Activated naive CD4-positive, alpha-beta T cell treated with anti-CD3 and anti-CD28 coated beads, Interleukin-2, amount 10 ng/mL, durations not matched to agents 7 days and 5 days (primary cell): ENCODE measurements at regions not wholly inside any gene's neighbourhood (a gene's known extent, or its start where the extent isn't known, plus 50 kb on each side); places are given as distances from the start of the nearest gene placed in this dataset.

Experiments
- CTCF ChIA-PET: fragments of 350-600 bp; sonication (Branson Sonifier 250); formaldehyde crosslinking; loops from one replicate; lab custom pipeline; 2021; ENCODE audit warnings: antibody characterized with exemption; lab: Charles Lee
- DNase-seq: peaks from one replicate; pipeline ENCODE4 v3.0.0-alpha.2; 2020
- H3K27ac Mint-ChIP-seq: one replicate; pipeline ENCODE4 v1.8.0; 2021; ENCODE audit warnings: mild to moderate bottlenecking, moderate library complexity, mixed read lengths
- H3K27me3 Mint-ChIP-seq: one replicate; pipeline ENCODE4 v1.8.0; 2021; ENCODE audit warnings: mild to moderate bottlenecking, mixed read lengths
- H3K36me3 Mint-ChIP-seq: one replicate; pipeline ENCODE4 v1.8.0; 2021; ENCODE audit warnings: mixed read lengths
- H3K4me1 Mint-ChIP-seq: one replicate; pipeline ENCODE4 v1.8.0; 2021; ENCODE audit warnings: mixed read lengths
- H3K4me3 Mint-ChIP-seq: one replicate; pipeline ENCODE4 v1.8.0; 2021; ENCODE audit warnings: mild to moderate bottlenecking, moderate library complexity, mixed read lengths
- H3K9me3 Mint-ChIP-seq: one replicate; pipeline ENCODE4 v1.8.0; 2021; ENCODE audit warnings: mixed read lengths

DNA sequence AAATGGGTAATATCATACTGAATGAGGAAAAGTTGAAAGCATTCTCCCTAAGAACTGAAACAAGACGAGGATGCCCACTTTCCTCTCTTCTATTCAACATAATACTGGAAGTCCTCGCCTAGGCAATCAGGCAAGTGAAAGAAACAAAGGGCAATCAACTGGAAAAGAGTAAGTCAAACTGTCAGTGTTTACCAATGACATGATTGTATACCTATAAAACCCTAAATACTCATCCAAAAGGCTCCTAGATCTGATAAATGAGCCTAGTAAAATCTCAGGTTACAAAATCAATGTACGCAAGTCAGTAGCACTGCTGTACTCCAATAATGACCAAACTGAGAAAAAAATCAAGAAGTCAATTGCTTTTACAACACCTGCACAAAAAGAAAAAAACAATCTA is 575.8 kb upstream of the PRMT6 start:
- Mint-ChIP-seq H3K27me3 (no peaks in the 10 kb centered on the region), H3K4me3 (no peak overlapping the region), H3K27ac (no peak overlapping the region), H3K36me3 (no peaks in the 10 kb centered on the region), H3K4me1 (no peaks in the 10 kb centered on the region), H3K9me3 (peaks cover 32% of the 10 kb centered on the region)
- CTCF ChIA-PET, result no interaction called here
- no peak for DNase-seq

DNA sequence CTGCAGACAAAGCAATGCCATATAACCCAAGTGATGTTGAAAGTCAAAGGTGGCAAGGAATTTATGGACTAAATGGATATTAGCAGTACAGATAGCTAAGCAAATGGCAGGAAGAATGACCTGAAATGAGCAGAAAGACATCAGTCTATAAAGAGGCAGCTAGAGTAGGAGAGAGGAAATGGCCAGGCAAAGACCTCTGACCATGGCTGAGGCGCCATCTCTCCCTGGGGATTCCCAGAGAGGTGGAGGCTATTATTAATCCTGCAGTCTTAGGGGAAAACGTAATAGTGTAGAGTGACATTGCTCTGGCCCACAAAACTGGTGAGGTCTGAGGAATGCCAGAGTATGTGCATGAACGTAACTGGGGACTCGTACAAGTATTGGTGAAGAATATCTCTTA is 563.6 kb upstream of the PRMT6 start:
- H3K36me3 Mint-ChIP-seq, result no peaks in the 10 kb centered on the region
- H3K27ac Mint-ChIP-seq, result no peak overlapping the region
- H3K27me3 Mint-ChIP-seq, result no peaks in the 10 kb centered on the region
- H3K4me1 Mint-ChIP-seq, result no peaks in the 10 kb centered on the region
- H3K9me3 Mint-ChIP-seq, result peaks cover 5% of the 10 kb centered on the region
- CTCF ChIA-PET, result no interaction called here
- DNase-seq, result no peak
- no peak overlapping the region for H3K4me3 Mint-ChIP-seq

DNA sequence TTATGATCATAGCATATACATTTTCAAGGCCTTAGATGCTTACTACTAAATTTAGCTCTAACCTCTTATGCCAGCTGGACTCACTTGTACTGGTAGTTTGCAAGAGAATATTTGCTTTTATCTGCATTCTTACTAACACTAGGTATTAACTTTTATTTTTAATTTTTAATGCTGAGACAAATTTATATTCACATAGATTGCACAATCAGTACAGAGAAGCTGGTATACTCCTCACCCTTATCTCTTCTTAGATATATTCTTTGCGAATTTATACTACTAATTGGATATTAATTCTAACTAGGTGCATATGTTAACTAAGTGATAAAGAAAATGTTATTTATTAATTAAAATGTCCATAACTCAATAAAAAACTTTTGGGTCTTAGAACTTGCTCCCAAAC is 561.8 kb upstream of the PRMT6 start:
- Mint-ChIP-seq H3K4me1 (no peaks in the 10 kb centered on the region), H3K27me3 (no peaks in the 10 kb centered on the region), H3K36me3 (no peaks in the 10 kb centered on the region), H3K27ac (no peak overlapping the region), H3K9me3 (peaks cover 1% of the 10 kb centered on the region), H3K4me3 (no peak overlapping the region)
- DNase-seq, result no peak
- CTCF ChIA-PET, result no interaction called here

DNA sequence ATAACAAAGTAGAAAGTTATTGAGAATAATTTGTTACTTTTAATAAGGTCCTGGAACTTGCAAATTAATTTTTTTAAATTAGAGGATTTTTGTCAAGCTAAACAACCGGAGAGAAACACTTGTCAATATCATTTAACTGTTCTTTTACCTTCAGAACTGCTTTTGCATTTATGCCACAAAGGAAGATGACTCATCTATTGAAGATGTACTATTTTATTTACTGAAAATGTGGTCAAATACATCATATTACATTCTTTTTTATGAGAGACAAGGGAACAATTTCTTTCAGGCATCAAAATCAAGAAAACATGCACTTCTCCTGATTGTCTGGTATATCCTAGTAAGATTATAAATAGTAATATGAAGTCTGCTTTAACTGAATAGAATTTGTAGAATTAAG is 558.2 kb upstream of the PRMT6 start:
- no peak overlapping the region for H3K4me3 Mint-ChIP-seq
- peaks cover 5% of the 10 kb centered on the region for H3K9me3 Mint-ChIP-seq
- no peaks in the 10 kb centered on the region for H3K36me3 Mint-ChIP-seq
- CTCF ChIA-PET, result no interaction called here
- no peak for DNase-seq
- H3K27ac Mint-ChIP-seq, result no peak overlapping the region
- H3K4me1 Mint-ChIP-seq, result no peaks in the 10 kb centered on the region
- no peaks in the 10 kb centered on the region for H3K27me3 Mint-ChIP-seq

DNA sequence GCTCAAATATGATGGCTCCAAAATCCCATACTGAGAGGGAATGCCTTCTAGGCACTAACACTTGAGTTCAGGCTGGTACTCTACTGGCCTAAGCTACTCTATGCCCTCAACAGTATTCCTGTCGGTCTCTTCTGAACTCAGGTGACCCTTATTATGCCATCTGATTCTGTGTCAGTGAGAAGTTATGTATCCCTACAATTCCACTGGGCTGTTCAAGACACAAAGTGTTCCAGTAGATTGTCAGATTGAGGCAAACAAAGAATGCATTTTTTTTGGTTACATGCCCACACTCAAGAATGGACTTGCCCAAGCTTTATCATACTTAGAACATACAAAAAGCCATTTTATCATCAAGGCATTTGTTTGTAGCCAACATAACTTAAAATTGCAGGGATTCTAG is 553.8 kb upstream of the PRMT6 start:
- Mint-ChIP-seq H3K27me3 (no peaks in the 10 kb centered on the region), H3K4me1 (no peaks in the 10 kb centered on the region), H3K4me3 (no peak overlapping the region), H3K27ac (no peak overlapping the region), H3K36me3 (no peaks in the 10 kb centered on the region), H3K9me3 (peaks cover 9% of the 10 kb centered on the region)
- DNase-seq, result no peak
- CTCF ChIA-PET, result interaction anchor here (1.8 kb wide), 1 partner anchor 11 kb away, joined by 5 read pairs; no protein-coding TSS in a partner anchor

DNA sequence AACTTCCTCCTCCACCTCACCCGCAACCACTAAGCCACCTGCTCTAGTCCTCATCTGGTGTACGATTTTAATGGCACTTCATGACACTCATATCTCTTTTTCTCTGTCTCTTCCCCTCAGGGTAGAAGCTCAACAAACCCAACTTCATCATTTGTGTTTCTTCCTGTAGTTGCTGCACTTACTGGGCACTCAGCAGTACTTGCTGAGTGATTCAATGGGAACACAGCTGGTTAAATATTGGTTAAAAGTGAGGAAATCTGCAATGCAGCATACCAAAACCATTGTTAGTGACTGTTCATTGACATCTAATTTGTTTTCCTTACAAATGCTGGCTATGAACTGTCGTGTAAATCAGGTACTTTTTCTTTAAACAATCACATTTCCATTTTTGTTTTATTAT is 541.1 kb upstream of the PRMT6 start:
- no peak overlapping the region for H3K4me3 Mint-ChIP-seq
- no peak overlapping the region for H3K27ac Mint-ChIP-seq
- no peaks in the 10 kb centered on the region for H3K4me1 Mint-ChIP-seq
- H3K36me3 Mint-ChIP-seq, result no peaks in the 10 kb centered on the region
- peaks cover 5% of the 10 kb centered on the region for H3K9me3 Mint-ChIP-seq
- no peaks in the 10 kb centered on the region for H3K27me3 Mint-ChIP-seq
- CTCF ChIA-PET, result no interaction called here
- DNase-seq, result no peak

DNA sequence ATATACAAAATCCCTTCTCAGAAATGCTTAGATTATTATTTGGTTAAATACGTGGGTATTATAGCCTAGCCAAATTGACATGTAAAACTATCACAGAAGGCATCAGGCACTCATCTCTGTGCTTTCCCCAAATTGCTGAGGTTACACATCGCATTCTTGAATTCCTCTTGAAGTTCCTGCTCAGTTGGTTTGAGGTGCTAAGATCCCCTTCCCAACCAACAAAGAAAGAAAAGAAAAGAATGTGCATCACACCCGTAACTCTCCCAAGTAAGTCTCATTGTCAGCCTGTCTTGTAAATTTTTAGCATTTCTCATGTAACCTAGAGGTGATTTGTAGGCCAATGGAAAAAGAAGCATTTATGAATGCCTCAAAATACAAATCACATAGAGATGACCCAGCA is 539.2 kb upstream of the PRMT6 start:
- DNase-seq, result no peak
- Mint-ChIP-seq H3K4me3 (no peak overlapping the region), H3K27me3 (no peaks in the 10 kb centered on the region), H3K4me1 (no peaks in the 10 kb centered on the region), H3K27ac (no peak overlapping the region), H3K9me3 (peaks cover 5% of the 10 kb centered on the region), H3K36me3 (no peaks in the 10 kb centered on the region)
- CTCF ChIA-PET, result no interaction called here

DNA sequence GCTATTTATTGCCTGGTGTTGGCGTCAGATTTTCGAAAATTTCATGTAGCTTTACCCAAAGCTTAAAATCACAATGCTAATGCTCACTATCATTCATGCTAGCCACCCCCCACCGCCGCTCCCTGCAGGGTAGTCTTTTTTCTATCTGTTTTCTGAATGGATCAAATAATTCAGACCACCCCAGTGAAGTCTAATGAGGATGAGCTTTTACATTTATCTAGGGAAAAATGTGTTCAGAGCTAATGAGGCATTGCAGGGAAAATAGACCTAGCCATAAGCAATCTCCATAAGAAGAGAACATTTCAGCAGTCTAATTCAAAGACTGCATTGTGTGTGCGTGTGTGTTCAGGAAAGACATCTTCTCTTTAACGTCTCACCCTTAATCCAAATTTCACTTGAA is 533.0 kb upstream of the PRMT6 start:
- Mint-ChIP-seq H3K4me3 (no peak overlapping the region), H3K4me1 (no peaks in the 10 kb centered on the region), H3K9me3 (peaks cover 3% of the 10 kb centered on the region), H3K36me3 (no peaks in the 10 kb centered on the region), H3K27me3 (no peaks in the 10 kb centered on the region), H3K27ac (no peak overlapping the region)
- CTCF ChIA-PET, result no interaction called here
- DNase-seq, result no peak

DNA sequence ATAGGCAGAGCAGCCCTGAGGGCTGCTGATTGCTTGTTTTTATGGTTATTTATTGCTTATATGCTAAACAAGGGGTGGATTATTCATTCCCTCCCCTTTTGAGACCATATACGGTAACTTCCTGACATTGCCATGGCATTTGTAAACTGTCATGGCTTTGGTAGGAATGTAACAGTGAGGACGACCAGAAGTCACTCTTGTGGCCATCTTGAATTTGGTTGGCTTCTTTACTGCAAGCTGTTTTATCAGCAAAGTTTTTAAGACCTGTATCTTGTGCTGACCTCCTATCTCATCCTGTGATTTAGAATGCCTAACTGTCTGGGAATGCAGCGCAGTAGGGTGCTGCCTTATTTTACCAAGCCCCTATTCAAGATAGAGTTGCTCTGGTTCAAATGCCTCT is 531.8 kb upstream of the PRMT6 start:
- Mint-ChIP-seq H3K9me3 (peaks cover 4% of the 10 kb centered on the region), H3K36me3 (no peaks in the 10 kb centered on the region), H3K4me3 (no peak overlapping the region), H3K27me3 (no peaks in the 10 kb centered on the region), H3K27ac (no peak overlapping the region), H3K4me1 (no peaks in the 10 kb centered on the region)
- DNase-seq, result no peak
- CTCF ChIA-PET, result no interaction called here

DNA sequence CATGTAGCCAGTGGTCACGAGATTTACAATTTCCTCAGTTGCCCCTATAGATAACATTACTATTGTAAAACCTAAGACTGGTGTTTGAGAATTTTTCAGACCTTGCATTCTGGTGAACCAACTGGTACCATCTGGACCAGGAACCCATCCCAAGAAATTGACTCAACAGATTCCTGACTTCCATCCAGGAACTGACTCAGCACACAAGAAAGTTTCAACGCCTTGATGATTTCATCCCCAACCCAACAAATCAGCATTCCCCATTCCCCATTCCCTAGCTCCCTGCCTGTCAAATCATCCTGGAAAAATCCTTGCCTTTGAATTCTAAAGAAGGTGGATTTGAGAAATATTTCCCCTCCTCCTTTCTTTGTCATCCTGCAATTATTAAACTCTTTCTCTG is 529.8 kb upstream of the PRMT6 start:
- CTCF ChIA-PET, result no interaction called here
- H3K27me3 Mint-ChIP-seq, result no peaks in the 10 kb centered on the region
- no peak overlapping the region for H3K27ac Mint-ChIP-seq
- no peak overlapping the region for H3K4me3 Mint-ChIP-seq
- no peak for DNase-seq
- H3K36me3 Mint-ChIP-seq, result no peaks in the 10 kb centered on the region
- peaks cover 10% of the 10 kb centered on the region for H3K9me3 Mint-ChIP-seq
- no peaks in the 10 kb centered on the region for H3K4me1 Mint-ChIP-seq

DNA sequence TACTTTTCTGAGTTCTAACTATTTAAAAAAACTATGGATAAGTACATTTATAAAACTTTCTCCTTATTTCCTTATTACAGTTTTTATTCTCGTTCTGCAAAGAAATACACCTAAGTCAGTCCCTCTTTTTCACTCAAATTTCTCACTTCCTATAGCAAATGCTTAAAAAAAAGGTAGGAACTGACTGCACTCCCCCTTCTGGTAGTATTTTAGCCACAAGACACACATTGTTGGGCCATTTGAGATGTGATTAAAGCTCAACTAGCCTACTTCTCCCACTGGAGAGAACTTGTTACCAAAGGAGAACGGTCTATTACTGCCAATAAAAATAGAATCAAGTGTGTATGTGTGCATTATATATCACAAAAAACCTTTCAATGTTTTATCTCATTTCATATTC is 521.9 kb upstream of the PRMT6 start:
- CTCF ChIA-PET, result no interaction called here
- H3K9me3 Mint-ChIP-seq, result peaks cover 17% of the 10 kb centered on the region

DNA sequence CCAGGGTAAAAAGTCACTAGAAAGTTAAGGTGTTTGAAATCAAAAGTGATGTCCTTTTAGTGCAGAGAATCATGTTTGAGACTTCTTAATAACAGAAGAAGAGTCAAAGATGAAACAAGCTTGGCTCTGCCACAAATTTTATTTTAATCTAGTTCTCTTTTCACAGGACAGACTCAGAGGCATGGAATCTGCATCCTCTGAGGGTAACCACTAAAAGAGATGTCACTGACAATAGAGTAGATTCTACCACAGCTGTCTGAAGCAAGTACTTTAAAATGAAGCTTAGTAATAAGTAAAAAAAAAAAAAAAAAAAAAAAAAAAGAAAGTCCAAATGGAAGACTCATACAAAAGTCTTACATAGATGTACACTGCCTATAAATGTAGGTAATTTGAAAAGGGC is 519.7 kb upstream of the PRMT6 start:
- DNase-seq, result no peak
- Mint-ChIP-seq H3K4me3 (no peak overlapping the region), H3K9me3 (peaks cover 12% of the 10 kb centered on the region), H3K27ac (no peak overlapping the region), H3K36me3 (no peaks in the 10 kb centered on the region), H3K27me3 (no peaks in the 10 kb centered on the region), H3K4me1 (no peaks in the 10 kb centered on the region)
- CTCF ChIA-PET, result no interaction called here

More for the DNA sequence above, 521.9 kb upstream of the PRMT6 start:
- Mint-ChIP-seq H3K27ac (no peak overlapping the region), H3K4me1 (no peaks in the 10 kb centered on the region), H3K4me3 (no peak overlapping the region), H3K36me3 (no peaks in the 10 kb centered on the region), H3K27me3 (no peaks in the 10 kb centered on the region)
- DNase-seq, result no peak

DNA sequence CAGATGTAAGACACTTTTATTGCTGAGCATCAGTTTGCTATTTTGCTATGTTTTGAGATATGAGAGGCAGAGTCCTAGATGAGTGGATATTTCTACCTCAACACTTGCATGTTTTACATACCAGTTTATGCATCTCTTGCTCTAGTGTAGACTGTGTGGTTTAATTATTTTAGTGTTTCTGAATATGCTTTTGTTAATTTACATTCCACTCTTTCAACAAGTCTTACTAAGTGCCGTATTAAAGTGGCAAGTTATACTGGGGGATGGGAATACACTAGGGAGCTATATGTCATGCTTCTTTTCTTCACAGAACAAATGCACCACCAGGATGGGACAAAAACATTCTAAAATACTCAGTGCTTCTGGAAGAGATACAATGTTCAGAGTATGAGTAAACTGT is 507.7 kb upstream of the PRMT6 start:
- no peaks in the 10 kb centered on the region for H3K4me1 Mint-ChIP-seq
- H3K36me3 Mint-ChIP-seq, result no peaks in the 10 kb centered on the region
- peaks cover 12% of the 10 kb centered on the region for H3K9me3 Mint-ChIP-seq
- no peaks in the 10 kb centered on the region for H3K27me3 Mint-ChIP-seq
- no peak overlapping the region for H3K27ac Mint-ChIP-seq
- H3K4me3 Mint-ChIP-seq, result no peak overlapping the region
- CTCF ChIA-PET, result no interaction called here
- no peak for DNase-seq

DNA sequence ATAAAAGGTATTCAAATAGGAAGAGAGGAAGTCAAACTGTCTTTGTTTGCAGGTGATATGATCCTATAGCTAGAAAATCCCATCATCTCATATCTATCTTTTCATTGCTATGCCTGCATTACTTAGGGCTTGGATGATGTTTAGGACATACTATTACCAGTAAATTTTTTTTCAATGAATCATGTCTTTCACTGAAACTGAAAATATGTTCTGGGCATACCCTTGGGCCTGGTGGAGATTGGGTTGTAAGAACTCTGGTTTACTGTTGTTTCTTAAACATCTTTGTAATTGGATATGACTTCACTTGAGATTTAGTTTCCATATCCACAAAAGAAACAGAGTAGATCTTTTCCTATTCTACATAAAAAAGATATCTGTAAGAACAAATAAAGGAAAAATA is 502.2 kb upstream of the PRMT6 start:
- Mint-ChIP-seq H3K9me3 (peaks cover 13% of the 10 kb centered on the region), H3K4me1 (no peaks in the 10 kb centered on the region), H3K36me3 (no peaks in the 10 kb centered on the region), H3K27ac (no peak overlapping the region), H3K4me3 (no peak overlapping the region), H3K27me3 (no peaks in the 10 kb centered on the region)
- DNase-seq, result no peak
- CTCF ChIA-PET, result no interaction called here

DNA sequence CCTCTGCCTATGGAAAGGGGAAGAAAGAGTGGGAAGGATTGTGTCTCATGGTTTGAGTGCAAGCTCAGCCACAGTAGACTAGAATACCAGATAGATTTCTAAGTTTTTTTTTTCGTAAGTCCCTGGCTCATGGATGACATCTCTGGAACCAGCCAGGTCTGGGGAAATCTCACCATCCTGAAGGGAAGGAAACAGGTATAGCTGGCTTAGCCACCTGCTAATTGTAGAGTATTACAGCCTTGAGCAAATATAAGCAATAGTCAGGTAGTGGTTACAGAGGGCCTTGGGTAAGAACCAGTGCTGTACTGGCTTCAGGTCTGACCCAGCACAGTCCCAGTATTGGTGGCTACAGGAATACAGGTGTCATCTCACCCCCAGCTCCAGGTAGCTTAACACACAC is 500.9 kb upstream of the PRMT6 start:
- no peaks in the 10 kb centered on the region for H3K4me1 Mint-ChIP-seq
- CTCF ChIA-PET, result no interaction called here
- DNase-seq, result no peak
- peaks cover 16% of the 10 kb centered on the region for H3K9me3 Mint-ChIP-seq
- H3K4me3 Mint-ChIP-seq, result no peak overlapping the region
- no peaks in the 10 kb centered on the region for H3K27me3 Mint-ChIP-seq
- no peaks in the 10 kb centered on the region for H3K36me3 Mint-ChIP-seq
- H3K27ac Mint-ChIP-seq, result no peak overlapping the region

DNA sequence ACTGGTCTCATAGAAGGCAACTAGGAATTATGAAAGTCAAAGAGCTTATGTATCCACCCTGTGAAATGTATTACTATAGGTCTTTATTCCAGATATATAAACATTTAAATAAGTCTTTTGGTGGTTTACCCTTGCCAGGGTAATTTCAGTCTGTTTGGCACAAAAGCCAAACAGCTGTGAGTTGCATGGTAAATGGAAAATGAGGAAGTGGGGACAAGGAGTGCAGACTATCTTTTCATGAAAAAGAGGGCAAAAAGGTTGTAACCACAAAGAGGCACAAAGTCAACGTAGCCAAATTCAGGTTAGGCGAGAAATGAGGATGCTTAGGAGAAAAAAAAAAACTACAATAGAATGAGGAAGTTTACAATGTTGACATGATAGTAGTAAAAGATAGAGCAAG is 492.3 kb upstream of the PRMT6 start:
- H3K27me3 Mint-ChIP-seq, result no peaks in the 10 kb centered on the region
- H3K36me3 Mint-ChIP-seq, result no peaks in the 10 kb centered on the region
- no peaks in the 10 kb centered on the region for H3K4me1 Mint-ChIP-seq
- no peak for DNase-seq
- no peak overlapping the region for H3K27ac Mint-ChIP-seq
- no peak overlapping the region for H3K4me3 Mint-ChIP-seq
- CTCF ChIA-PET, result no interaction called here
- H3K9me3 Mint-ChIP-seq, result peaks cover 7% of the 10 kb centered on the region
